ENCODE measurements at regions not wholly inside any gene's neighbourhood (a gene's known extent, or its start where the extent isn't known, plus 50 kb on each side); places are given as distances from the start of the nearest gene placed in this dataset.
"Not testable (repeated sequence)": the region's sequence is repeated elsewhere in the genome, so short reads cannot be mapped to it uniquely, and the experiment has no call there.

DNA sequence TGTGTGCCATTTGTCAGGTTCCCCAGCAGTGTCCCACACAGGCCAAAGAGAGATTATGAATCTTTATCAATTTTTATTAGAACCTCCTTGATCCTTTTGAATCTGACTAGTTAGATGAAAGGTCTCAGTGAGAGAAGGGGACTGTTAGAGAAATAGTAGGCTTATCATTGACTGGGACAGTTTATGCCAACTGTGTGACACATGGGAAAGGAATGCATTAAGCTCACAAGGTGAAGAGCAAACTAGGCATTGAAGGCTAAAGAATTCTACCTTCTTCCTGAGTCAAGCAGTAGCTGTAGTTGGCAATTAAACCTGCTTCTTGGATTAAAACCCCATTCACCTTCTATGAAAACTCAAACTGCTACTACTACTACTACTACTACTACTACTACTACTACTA is 389.6 kb upstream of the CDH19 start:
- DNase-seq: no peak

DNA sequence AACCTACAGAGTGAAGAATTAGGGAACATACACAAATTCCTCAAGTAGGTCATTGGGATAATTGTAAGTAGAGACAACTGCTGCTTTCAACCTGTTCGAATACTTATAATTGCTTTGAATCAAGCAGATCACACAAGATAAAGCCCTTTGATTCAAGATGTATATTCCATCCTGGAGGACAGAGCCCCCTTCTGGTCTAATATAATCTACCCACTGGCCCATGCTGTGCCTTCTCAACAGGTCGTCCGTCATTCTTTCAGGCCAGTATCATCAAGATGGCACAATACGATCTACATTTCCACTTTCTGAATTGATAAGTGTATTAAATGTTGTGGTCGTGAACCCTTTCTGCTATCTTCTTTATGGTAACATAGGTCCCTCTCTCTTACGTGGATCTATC is 387.0 kb upstream of the CDH19 start:
- no peak for DNase-seq

DNA sequence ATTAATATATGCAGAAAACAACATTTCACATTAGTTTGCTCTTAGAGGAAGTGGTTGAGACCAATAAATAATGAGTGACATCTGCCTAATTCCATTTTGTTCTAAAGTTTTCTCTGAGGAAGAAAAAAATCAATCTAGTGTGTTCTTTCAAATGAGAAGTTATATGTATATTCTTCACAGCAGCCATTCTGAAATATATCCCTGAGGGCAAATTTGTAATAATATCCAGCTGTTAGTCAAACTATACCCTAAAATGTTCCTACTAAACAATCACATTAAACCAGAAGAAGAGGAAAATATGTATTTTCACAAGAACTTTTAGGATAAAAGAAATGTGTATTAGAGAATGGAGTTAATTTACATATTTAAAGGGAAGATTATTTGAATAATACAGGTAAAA is 375.1 kb upstream of the CDH19 start:
- DNase-seq: no peak

DNA sequence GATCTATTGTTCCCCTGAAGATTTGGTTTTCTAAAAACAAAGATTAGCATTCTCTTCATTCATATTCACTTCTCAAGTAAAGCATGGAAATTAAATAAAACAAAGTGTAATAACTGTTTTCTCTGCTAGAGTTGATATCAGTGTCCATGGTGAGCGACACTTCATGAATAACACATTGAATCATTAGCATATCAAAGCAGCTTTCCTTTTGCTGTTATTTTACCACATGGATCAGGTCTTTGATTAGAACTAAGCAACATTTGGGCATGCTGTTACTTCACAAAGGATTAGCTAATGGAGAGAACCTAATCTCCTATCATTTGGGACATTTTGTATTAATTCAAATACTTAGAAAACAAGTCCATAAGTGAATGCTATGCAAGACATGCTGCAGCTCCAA is 368.8 kb upstream of the CDH19 start:
- DNase-seq: no peak

DNA sequence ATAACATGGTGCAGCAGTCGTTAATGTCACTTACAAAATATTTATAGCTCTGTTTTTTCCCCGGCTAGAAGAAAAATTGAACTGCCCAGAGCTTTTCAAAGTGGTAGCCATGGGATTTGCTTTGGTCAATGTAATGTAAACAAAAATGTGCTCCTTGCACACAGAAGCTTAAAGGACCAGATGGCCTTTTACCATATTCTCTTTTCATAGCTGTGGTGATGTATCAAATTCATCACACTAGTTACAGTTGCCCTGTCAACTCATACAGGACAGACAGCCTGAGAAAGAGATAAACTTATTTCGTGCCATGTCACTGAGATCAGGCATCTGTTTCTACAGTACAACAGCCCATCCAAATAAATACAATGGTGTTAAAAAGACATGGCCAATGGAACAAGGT is 368.1 kb upstream of the CDH19 start:
- DNase-seq: no peak

DNA sequence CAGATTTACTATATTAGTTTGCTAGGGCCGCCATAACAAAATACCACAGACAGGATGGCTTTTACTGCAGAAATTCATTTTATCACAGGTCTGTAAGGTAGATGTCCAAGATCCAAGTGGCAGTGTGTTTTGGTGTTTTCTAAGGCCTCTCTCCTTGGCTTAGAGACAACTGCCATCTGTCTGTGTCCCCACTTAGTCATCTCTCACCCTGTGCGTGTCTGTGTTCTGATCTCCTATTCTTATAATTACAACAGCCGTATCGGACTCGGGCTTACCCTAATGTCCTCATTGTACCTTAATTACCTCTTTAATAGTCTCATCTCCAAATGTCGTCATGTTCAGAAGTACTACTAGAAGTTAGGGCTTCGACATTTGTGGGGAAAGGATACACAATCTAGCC is 362.3 kb upstream of the CDH19 start:
- DNase-seq: no peak

DNA sequence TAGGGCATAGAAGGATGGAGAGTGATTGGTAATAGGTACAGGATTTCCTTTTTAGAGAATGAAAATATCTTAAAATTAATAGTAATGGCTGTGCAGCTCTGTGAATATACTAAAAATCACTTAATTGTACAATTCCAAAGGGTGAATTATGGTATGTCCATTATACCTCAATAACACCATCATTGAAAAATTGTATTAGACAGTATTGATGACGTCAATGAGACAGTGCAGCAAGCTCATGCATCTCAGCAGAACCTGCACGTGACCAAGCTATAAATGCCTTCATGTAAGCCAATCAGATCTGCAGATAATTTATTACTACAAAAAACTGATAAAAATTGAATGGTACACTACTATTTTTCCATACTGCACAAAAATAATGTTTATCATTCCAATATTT is 354.4 kb upstream of the CDH19 start:
- no peak for DNase-seq

DNA sequence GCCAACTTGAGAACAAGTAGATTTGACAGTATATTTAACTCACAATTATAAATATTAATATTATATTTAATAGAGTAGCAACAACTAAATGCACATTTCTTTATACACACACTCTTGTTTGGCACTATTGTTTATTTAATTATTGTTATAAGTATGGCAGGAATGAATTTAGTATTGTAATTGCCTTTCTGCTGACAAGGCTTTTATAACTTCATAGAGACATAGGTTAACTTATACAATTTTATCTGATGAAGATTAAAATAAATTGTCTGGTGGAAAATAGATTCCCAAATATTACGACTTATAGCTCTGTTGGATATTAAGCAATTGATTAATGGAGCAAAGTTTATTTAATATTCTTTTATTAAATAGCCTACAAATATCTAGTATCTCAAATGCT is 347.9 kb upstream of the CDH19 start:
- DNase-seq: no peak

DNA sequence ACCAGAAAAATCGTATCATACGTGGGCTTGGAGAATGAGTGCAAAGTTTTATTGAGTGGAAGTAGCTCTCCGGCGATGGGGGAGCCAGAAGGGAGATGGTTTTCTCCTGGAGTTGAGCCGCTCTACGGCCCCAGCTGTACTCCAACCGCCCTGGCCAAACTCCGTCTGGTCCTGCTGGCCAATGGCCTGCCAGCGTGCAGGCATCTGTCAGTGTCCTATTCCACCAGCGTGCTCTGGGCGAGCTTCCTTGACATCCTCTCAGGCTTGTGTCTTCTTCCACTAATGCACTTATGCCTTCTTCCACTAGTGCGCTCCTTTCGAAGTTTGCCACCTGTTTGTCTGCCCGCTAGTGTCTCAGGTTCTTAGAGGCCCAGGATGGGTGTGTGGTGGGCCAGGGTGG is 345.5 kb upstream of the CDH19 start:
- DNase-seq: no peak

DNA sequence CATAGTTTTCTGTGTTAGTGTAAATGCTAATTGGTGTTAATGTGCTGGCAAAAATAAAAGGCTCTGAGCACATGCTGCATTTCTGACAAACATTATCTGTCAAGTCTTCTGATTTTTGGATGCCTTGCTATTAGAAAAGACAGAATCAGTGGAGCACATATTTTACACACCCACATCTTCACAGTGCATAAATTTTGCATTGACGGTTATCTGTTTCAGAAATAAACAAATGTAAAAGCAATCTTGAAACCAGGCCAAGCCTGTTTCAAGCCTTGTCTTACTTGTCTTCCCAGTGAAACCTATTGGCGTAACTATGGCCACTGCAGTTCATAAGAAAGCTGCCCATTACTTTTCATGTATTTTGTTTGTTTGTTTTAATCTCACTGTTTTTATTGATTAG is 333.7 kb upstream of the CDH19 start:
- no peak for DNase-seq

DNA sequence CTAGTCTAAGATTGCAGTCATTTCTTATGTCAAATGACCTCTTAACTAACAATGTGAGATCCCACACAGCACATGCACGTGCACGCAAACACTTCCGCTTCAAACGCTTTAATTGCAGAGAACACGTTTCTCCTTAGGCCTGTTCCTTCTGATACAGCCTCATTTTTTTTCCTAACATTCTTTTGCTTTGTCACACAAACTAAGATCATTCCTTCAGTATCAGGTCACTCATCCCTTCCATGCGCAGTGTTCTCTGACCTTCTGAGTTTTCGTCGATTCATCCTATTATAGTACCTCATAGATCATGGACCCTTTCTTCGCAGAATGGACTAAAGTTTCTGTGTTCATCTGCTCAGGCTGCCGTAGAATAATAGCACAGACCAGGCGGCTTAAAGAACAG is 327.1 kb upstream of the CDH19 start:
- no peak for DNase-seq

DNA sequence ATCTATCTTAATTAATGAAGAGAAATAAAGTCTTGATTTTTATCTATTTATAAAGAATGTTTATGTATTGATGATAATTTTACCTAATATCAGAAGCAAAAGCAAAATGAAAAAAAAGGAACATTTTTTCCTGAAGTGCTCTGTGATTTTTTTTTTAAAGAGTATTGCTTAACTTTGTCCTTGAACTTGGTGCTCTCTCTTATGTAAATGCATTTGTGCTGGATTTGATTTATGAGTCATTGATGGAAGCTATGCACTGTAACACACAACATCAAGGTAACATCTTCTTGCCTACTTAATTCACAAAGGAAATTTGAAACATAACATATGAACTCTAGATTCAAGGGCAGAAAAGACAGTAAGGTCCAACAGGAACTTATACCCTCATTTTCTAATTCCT is 312.9 kb upstream of the CDH19 start:
- DNase-seq: no peak

DNA sequence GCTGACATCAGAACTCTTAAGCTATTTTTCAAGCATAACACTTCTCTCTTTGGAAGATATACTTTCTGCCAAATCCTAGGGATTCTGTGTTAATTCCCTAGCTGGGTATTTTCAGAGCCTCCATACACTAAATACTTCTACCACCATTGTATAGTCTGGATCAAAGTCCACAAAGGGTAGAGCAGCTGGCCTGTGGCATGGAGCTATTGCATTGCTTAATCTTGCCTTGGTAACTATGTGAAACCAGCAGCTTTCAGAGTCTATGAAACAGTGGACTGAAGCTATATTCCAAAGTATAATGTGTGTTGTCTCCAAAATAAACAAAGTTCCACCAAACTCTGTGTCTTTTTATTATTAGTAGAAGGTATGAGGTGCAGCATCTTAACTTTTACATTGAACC is 296.9 kb upstream of the CDH19 start:
- no peak for DNase-seq

DNA sequence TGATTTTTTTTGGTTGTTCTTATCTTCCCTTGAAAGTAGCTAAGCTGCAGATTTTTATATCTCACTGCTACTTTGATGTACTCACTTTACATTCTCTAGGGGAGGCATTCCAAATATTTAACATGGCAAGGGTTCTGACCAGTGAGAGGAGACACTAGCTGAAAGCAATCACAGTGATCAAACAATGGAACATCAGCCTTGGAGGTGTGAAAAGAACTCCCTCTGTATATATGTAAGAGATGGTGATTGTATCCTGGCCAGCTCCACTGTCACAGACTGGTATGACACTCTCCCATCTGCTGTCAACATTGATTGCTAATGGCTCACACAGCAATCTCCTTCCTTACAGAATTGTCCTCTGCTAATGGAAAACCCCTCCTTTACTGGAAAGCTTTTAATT is 291.7 kb upstream of the CDH19 start:
- DNase-seq: no peak

DNA sequence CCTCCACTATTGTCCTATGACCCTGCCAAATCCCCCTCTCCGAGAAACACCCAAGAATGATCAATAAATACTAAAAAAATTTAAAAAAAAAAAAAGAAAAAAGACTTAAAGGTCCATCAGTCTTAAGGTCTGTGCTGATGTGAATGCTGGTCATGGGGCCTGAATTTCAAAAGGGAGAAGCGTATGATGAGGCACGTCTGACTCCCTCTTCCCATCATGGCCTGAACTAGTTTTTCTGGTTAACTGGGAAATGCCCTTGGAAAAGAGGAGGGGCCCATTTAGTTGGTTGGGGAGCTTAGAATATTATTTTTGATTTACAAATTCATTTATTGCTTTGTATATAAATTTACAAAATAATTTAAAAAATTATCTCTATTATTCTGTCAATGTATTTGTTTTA is 291.0 kb upstream of the CDH19 start:
- DNase-seq: no peak

DNA sequence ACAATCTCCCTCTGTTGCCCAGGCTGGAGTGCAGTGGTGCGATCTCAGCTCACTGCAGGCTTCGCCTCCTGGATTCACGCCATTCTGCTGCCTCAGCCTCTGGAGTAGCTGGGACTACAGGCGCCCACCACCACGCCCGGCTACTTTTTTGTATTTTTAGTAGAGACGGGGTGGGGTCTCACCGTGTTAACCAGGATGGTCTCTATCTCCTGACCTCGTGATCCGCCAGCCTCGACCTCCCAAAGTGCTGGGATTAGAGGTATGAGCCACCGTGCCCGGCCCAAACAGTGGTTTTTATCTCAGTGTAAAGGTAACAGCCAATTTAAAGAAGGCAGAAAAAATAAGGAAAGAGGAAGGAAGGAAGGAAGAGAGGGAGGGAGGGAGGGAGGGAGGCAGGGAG is 288.5 kb upstream of the CDH19 start:
- not testable (repeated sequence) for DNase-seq

DNA sequence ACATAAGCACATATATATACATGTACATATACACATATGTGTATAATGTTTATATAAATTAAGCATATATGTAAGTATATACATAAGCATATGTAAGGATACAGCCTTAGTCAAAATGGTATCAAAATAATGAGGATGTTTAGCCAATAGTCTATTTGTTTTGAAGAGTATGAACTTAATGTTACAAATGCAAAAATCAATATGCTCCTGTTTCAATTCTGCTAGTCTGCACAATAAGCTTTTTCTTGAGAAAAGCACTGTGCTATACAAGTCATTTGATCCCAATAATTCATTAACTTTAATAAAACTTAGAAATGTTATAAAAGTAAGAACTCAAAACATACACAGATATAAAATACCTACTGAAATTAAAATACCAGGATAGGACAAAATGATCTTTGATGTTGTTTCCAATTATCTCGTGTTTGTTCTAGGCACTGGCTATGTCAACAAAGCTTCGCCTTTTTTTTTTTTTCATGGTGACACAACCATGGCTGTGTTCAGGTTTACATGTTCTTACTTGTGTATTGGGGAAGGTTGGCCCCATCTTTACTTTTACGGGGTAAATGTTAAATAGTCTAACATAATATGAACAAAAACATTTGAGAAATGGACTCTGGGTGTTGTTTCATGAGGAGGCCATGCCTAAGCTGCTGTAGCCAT is 271.1 kb upstream of the CDH19 start:
- no peak for DNase-seq

DNA sequence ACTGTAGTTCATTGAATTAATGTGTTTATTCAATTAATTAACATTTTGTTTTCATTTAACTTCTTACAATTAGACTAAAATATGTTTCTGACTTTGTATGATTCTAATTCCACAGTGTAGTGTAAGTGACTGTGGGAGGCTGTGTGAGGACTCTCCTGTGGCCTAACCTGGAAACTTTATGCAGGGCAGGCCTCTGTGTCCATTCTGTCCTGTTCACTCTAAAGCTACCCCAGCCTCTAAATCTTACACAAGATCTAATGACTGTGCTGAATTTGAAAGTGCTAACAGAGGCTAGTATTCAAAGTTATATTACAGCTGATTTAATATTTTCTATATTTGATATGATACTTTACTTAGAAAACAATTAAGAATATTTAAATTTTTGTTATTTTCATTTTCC is 270.5 kb upstream of the CDH19 start:
- no peak for DNase-seq

DNA sequence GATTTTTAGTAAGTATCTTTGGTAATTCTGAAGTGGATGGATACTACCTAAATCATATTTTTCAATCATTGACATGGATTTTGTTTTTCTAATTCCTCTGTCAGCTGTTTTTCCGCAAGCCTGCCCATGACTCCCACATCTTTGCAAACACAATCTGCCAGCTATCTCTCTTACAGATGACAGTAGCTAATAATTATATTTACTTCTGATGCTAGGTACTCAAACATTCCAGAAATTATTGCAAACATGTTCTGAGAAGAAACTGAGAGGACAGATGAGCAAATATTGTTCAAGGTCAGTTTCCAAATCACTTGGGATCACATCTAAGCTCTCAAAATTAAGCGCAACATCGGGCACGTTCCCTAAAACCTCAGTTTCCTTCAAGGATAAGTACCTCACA is 270.0 kb upstream of the CDH19 start:
- no peak for DNase-seq

DNA sequence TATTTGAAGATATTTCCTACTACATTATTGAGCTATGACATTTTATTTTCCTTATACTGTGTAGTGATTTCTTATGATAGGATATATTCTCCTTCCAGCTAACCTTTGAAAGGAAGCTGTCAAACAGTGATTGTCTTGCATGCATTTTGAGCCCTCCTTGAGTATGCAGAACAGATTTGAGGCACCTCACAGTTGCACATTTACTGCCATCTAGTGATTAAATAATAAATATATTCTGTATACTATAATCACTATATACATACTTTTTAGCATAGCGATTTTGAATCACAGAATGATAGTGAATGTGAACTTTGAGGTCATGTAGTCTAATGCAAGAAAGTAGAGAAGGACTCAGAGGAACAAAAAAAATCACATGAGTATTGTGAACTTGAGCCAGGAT is 268.4 kb upstream of the CDH19 start:
- DNase-seq: no peak

DNA sequence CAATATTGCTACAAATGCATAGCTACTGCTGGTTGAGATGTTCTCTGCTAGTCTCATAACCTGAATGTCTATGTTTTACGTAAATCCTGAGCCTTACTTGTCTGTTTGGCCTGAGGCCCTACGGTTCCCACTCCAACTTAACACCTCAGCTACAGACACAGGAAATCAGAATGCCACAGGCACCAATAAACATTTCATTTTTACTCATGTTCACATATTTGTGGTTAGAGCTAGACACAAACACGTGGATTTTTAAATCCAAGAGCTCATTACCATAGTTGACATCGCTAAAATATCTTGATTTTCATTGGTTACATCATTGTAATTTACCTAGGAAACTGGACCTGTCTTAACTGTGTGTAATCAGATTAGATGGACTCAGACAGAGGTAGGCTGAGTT is 263.8 kb upstream of the CDH19 start:
- no peak for DNase-seq

DNA sequence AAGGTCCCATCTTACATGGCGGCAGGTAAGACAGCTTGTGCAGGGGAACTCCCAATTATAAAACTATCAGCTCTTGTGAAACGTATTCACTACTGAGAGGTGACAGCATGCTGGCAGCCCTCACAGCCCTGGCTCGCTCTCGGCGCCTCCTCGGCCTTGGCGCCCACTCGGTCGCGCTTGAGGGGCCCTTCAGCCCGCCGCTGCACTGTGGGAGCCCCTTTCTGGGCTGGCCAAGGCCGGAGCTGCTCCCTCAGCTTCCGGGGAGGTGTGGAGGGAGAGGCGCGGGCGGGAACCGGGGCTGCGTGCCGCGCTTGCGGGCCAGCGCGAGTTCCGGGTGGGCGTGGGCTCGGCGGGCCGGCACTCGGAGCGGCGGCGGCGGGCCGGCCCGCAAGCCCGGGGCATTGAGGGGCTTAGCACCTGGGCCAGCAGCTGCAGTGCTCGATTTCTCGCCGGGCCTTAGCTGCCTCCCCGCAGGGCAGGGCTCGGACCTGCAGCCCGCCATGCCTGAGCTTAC is 262.6 kb upstream of the CDH19 start:
- not testable (repeated sequence) for DNase-seq

DNA sequence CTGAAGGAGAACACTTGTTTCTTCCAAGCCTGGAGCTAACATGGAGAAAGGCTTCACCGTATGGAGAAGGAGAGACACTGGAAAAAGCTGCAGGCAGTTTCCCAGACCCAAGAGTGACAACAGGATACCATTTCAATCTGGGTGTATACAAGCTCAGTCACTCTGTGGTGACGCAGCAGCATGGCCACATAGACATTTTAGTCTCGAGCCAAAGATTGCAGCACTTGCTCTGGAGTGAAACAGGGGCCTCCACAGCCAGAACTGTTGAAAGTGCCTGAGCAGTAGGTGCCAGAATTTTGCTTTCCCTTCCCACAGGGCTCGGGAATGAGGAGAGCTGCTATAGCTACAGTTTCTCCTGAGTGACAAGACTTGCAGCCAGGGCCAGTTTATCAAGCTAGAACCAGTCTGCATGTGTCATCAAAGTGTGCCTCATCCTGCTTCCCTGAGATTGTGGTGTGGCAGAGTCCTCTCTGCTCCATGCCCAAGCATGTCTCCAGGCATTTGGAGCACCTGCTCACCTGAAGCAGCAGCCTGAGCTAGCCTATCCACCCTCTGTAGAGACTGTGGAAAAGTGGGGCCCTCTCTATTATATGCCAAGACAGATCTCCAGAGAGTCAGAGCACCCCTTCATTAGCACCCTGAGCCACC is 234.6 kb upstream of the CDH19 start:
- no peak for DNase-seq

DNA sequence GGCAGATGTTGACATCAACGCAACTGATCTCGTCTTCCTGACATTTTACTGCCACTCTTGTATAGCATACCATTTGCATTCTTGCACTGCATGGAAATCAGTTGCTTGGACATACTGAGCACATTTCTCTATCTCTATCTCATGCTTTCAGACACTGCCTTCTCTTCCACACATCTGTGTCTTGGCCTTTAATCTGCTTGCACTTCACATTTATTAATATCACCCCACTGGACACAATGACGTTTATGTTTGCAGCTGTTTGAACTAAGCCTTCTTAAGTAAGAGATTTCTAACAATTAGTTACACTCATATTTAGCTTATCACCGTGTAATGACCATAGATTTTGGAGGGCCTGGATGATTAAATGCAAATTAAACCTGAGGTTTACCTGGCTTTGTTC is 229.8 kb upstream of the CDH19 start:
- no peak for DNase-seq

DNA sequence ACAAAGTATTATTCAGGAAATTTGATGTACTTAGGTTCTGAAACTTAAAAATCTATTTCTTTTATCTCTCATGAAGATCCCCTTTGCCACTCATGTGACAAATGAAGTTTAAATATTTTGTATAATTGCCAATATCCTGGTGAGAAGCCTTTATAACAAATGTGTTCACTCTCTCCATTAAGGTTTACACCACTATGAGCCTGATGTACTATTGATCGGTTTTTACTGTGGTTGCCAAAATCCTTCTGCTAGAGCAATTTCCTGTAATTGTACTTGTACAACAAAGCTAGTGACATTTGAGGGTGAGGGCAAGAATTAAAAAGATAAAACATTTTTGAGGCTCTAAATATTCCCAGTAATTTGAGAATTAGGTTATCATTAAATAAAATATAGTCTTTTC is 222.3 kb upstream of the CDH19 start:
- DNase-seq: no peak
